PC-9 (cell line): ENCODE measurements at regions not wholly inside any gene's neighbourhood (a gene's known extent, or its start where the extent isn't known, plus 50 kb on each side); places are given as distances from the start of the nearest gene placed in this dataset.

Experiments
- BruUV-seq: library from RNA; stranded (reverse); fragments of 400-500 nt; replicated peaks from 2 replicates; lab custom pipeline; 2021; lab: Mats Ljungman, UMichigan
- CTCF ChIA-PET: fragments of 300-600 bp; sonication (Branson Sonifier 250); formaldehyde crosslinking; loops from one replicate; lab custom pipeline; 2022; ENCODE audit warnings: antibody characterized with exemption; lab: Charles Lee
- POLR2A ChIA-PET: fragments of 300-600 bp; sonication (Branson Sonifier 250); formaldehyde crosslinking; loops from one replicate; lab custom pipeline; 2022; ENCODE audit warnings: antibody characterized with exemption; ENCODE audit not compliant: unreplicated experiment; lab: Charles Lee
- DNase-seq, 2 experiments: peaks; one replicate each; pipeline versions ENCODE4 v3.0.0 to v3.0.0-alpha.2; 2015 to 2022; ENCODE audit warnings: mixed read lengths in 1 of 2
- H2AFZ ChIP-seq: fragments of 200-600 bp; sonication (generic); 2 replicates; pipeline ENCODE4 v1.8.1; 2017; ENCODE audit warnings: antibody characterized with exemption
- H3F3A ChIP-seq: fragments of 200-600 bp; sonication (generic); 2 replicates; pipeline ENCODE4 v1.8.1; 2017; ENCODE audit warnings: antibody characterized with exemption, mild to moderate bottlenecking, low read depth; ENCODE audit not compliant: insufficient read depth
- H3K27ac ChIP-seq: fragments of 200-600 bp; sonication (generic); 2 replicates; pipeline ENCODE4 v1.6.1; 2016; ENCODE audit warnings: mixed run types
- H3K27me3 ChIP-seq: fragments of 200-600 bp; sonication (generic); 2 replicates; pipeline ENCODE4 v1.6.1; 2016; ENCODE audit warnings: low read depth, mixed run types; ENCODE audit not compliant: insufficient read depth
- H3K36me3 ChIP-seq: fragments of 200-600 bp; sonication (generic); 2 replicates; pipeline ENCODE4 v1.6.1; 2016; ENCODE audit warnings: low read depth, mixed run types
- H3K4me1 ChIP-seq: fragments of 200-600 bp; sonication (generic); replicated peaks from 2 replicates; pipeline ENCODE4 v1.6.1; 2016; ENCODE audit warnings: mixed run types; ENCODE audit not compliant: insufficient read depth
- H3K4me2 ChIP-seq: fragments of 200-600 bp; sonication (generic); 2 replicates; pipeline ENCODE4 v1.6.1; 2017; ENCODE audit warnings: mixed run types
- H3K4me3 ChIP-seq: fragments of 200-600 bp; sonication (generic); 2 replicates; pipeline ENCODE4 v1.6.1; 2016; ENCODE audit warnings: mixed run types
- H3K79me2 ChIP-seq: fragments of 200-600 bp; sonication (generic); 2 replicates; pipeline ENCODE4 v1.6.1; 2017; ENCODE audit warnings: low read depth, mixed run types
- H3K9me2 ChIP-seq: fragments of 200-600 bp; sonication (generic); 2 replicates; pipeline ENCODE4 v1.8.1; 2017; ENCODE audit warnings: mild to moderate bottlenecking; ENCODE audit not compliant: insufficient read depth
- H3K9me3 ChIP-seq: fragments of 200-600 bp; sonication (generic); 2 replicates; pipeline ENCODE4 v1.8.1; 2016; ENCODE audit warnings: low read depth; ENCODE audit not compliant: insufficient read depth
- H4K20me1 ChIP-seq: fragments of 200-600 bp; sonication (generic); 2 replicates; pipeline ENCODE4 v1.8.1; 2017; ENCODE audit not compliant: insufficient read depth
- EZH2 ChIP-seq: fragments of 200-600 bp; sonication (generic); IDR thresholded peaks from 2 replicates; pipeline ENCODE4 v1.8.0; 2017; ENCODE audit warnings: antibody characterized with exemption, low read depth
- intact Hi-C: fragments of 100-400 bp; cut with micrococcal nuclease; formaldehyde crosslinking; loops from one replicate; pipeline ENCODE4 v1.10.0; 2022; ENCODE audit not compliant: unreplicated experiment
- TF ChIP-seq, protein P1 (sequence below): fragments of 200-600 bp; sonication (generic); conservative IDR thresholded peaks from 2 replicates; pipeline ENCODE4 v1.6.1; 2017; ENCODE audit warnings: mixed run types, antibody characterized with exemption, mild to moderate bottlenecking, moderate library complexity

DNA sequence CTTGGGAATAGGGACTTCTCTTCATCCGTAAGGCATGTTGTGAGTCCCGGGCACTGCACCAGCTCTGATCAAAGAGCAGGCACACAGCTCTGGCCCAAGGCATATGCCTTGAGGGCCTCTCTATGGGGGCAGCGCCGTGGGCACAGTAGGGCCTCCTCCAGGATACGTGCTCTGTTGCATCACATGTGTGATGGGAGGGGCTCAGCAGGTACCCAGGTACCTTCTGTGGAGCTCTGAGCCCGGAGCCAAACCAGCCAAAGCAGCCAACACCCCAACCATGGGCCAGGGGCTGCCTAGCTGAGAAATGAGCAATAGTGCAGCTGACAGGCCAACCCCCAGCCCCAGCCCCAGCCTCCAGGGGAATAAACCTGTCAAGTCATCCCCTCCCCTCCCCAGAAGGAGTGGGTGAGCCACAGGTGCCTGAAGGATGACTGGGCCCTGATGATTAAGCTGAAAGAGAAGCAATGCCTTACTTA, 79.7 kb upstream of the SHISAL1 start:
- Histone ChIP-seq H3K36me3 (no peaks in the 10 kb centered on the region), H3K9me3 (no peaks in the 10 kb centered on the region), H4K20me1 (no peaks in the 10 kb centered on the region), H3K79me2 (no peaks in the 10 kb centered on the region), H3K27me3 (no peaks in the 10 kb centered on the region), H3K4me3 (no peak overlapping the region), H3K4me1 (peaks cover 19% of the 10 kb centered on the region), H3F3A (peaks cover 3% of the 10 kb centered on the region; the same call in 1 of the 2 replicates), H3K27ac (peak overlapping the region; percentile 35), H2AFZ (no peak overlapping the region), H3K4me2 (peak overlapping the region; percentile 41), H3K9me2 (no peaks in the 10 kb centered on the region)
- ChIA-PET POLR2A (interaction anchor here (0.7 kb wide), 1 partner anchor 90 kb away, joined by 3 read pairs; no protein-coding TSS in a partner anchor), CTCF (no interaction called here)
- TF ChIP-seq EZH2 = no peak
- TF ChIP-seq, protein P1, sequence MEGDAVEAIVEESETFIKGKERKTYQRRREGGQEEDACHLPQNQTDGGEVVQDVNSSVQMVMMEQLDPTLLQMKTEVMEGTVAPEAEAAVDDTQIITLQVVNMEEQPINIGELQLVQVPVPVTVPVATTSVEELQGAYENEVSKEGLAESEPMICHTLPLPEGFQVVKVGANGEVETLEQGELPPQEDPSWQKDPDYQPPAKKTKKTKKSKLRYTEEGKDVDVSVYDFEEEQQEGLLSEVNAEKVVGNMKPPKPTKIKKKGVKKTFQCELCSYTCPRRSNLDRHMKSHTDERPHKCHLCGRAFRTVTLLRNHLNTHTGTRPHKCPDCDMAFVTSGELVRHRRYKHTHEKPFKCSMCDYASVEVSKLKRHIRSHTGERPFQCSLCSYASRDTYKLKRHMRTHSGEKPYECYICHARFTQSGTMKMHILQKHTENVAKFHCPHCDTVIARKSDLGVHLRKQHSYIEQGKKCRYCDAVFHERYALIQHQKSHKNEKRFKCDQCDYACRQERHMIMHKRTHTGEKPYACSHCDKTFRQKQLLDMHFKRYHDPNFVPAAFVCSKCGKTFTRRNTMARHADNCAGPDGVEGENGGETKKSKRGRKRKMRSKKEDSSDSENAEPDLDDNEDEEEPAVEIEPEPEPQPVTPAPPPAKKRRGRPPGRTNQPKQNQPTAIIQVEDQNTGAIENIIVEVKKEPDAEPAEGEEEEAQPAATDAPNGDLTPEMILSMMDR = no peak
- intact Hi-C loops = no loop called here
- peak; percentile 24 to 72 for DNase-seq
- no TSS peak for BruUV-seq

DNA sequence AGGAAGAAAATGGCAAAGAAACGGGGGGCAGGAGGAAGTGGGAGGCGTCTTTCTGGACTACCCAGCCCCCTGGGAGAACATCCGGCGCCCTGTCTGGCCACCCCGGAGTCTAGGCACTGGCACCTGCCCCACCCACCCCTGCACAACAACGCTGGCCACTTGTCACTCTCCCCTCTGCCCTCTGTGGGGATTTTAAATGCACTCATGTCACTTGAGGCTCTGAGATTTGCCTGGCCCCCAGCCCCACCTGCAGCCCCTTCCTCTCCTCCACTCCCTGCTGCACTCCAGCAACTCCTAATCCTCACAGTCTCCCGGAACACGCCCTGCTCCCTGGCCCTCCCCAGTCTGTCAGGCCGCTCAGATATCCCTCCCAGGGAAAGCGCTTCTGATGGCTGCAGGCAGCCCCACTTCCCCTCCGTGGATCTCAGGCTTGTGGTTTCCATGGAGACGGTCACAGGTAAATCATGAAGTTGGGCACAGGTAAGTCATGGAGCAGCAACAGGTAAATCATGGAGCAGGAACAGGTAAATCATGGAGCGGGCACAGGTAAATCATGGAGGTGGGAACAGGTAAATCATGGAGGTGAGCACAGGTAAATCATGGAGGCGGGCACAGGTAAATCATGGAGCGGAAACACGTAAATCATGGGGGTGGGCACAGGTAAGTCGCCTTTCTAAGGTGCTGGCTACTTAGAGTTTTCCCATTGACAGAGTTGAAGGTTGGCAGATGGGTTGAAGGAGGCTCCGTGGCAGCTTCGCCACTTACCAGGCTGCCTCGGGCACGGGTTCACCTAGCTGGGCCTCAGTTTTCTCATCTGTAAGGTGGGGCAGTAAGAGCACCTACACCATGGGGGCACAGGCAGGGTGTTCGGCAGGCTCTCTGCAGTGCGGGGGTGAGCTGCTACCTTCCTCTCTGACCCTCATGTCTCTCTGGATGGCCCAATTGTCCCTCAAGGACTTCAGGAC, 79.0 kb upstream of the SHISAL1 start:
- intact Hi-C loops = no loop called here
- H4K20me1 ChIP-seq = no peaks in the 10 kb centered on the region
- H3K9me3 ChIP-seq = no peaks in the 10 kb centered on the region
- POLR2A ChIA-PET = no interaction called here
- peak overlapping the region; percentile 41 for H3K4me2 ChIP-seq
- no peaks in the 10 kb centered on the region for H3K27me3 ChIP-seq
- no peaks in the 10 kb centered on the region for H3K36me3 ChIP-seq
- peaks cover 3% of the 10 kb centered on the region; the same call in 1 of the 2 replicates for H3F3A ChIP-seq
- CTCF ChIA-PET = no interaction called here
- no peak overlapping the region for H3K4me3 ChIP-seq
- no peaks in the 10 kb centered on the region for H3K9me2 ChIP-seq
- no peak for TF ChIP-seq EZH2
- TF ChIP-seq, protein P1 = no peak
- H2AFZ ChIP-seq = no peak overlapping the region
- BruUV-seq = no TSS peak
- peak; percentile 11 to 12 for DNase-seq
- H3K79me2 ChIP-seq = no peaks in the 10 kb centered on the region
- peak overlapping the region; percentile 35 for H3K27ac ChIP-seq
- peaks cover 19% of the 10 kb centered on the region for H3K4me1 ChIP-seq

DNA sequence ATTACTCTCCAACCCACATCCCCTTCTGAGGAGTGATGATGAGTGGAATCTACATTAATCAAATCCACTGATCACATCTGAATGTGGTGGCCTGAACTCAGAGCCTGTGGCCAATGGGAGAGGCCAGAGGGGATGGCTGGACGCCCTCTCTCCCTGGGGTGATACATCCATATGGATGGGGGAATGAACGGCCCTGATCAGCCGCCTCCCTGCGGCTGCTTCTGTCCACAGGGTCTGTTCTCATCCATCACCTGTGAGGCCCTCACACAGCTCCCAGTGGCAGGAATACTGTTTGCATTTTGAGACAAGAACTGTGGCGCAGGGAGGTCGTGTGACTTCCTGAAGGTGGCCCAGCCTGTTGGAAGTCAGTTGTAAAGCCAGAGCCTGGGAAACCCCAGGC, 78.3 kb upstream of the SHISAL1 start:
- Histone ChIP-seq H3K4me2 (no peak overlapping the region), H3K4me1 (peaks cover 19% of the 10 kb centered on the region), H3F3A (peaks cover 3% of the 10 kb centered on the region; the same call in 1 of the 2 replicates), H4K20me1 (no peaks in the 10 kb centered on the region), H2AFZ (no peak overlapping the region), H3K27ac (no peak overlapping the region), H3K27me3 (no peaks in the 10 kb centered on the region), H3K4me3 (no peak overlapping the region), H3K79me2 (no peaks in the 10 kb centered on the region), H3K9me3 (no peaks in the 10 kb centered on the region), H3K36me3 (no peaks in the 10 kb centered on the region), H3K9me2 (no peaks in the 10 kb centered on the region)
- ChIA-PET CTCF (no interaction called here), POLR2A (no interaction called here)
- intact Hi-C loops = no loop called here
- TF ChIP-seq EZH2 = no peak
- TF ChIP-seq, protein P1 = no peak
- peak in 1 of 2 experiments; percentile 22 for DNase-seq
- no TSS peak for BruUV-seq
